Left forelimb (tissue), 1 donor: ENCODE measurements at regions not wholly inside any gene's neighbourhood (a gene's known extent, or its start where the extent isn't known, plus 50 kb on each side); places are given as distances from the start of the nearest gene placed in this dataset.
"Not testable (repeated sequence)": the region's sequence is repeated elsewhere in the genome, so short reads cannot be mapped to it uniquely, and the experiment has no call there.

ENCODE experiments used
- DNase-seq: peaks from one replicate; pipeline ENCODE4 v3.0.0-alpha.2; 2018; ENCODE audit warnings: low spot score

GRCh38 chr18:59848002-59848401 lies 51.8 kb upstream of the PMAIP1 start:
- no peak for DNase-seq

DNA sequence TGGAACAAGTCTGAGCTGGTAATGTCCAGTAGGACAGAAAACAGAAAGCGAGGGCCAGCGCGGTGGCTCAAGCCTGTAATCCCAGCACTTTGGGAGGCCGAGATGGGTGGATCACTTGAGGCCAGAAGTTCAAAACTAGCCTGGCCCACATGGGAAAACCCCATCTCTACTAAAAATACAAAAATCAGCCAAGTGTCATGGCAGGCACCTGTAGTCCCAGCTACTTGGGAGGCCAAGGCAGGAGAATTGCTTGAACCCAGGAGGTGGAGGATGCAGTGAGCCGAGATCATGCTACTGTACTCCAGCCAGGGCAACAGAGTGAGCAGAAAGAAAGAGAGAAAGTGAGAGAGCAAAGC lies 52.3 kb upstream of the PMAIP1 start:
- not testable (repeated sequence) for DNase-seq

GRCh38 chr18:59846814-59847490 lies 52.8 kb upstream of the PMAIP1 start:
- DNase-seq = no peak

- no peak for DNase-seq
Measured at GRCh38 chr18:59842947-59843346, 56.8 kb upstream of the PMAIP1 start.

GRCh38 chr18:59839931-59840685 lies 59.7 kb upstream of the PMAIP1 start:
- no peak for DNase-seq

- no peak for DNase-seq
Measured at GRCh38 chr18:59839246-59839645, 60.5 kb upstream of the PMAIP1 start.

- no peak for DNase-seq
Measured at GRCh38 chr18:59837586-59837985, 62.2 kb upstream of the PMAIP1 start.

GRCh38 chr18:59835605-59836379 lies 64.0 kb upstream of the PMAIP1 start:
- no peak for DNase-seq

- no peak for DNase-seq
Measured at GRCh38 chr18:59834267-59834666, 65.5 kb upstream of the PMAIP1 start.

DNA sequence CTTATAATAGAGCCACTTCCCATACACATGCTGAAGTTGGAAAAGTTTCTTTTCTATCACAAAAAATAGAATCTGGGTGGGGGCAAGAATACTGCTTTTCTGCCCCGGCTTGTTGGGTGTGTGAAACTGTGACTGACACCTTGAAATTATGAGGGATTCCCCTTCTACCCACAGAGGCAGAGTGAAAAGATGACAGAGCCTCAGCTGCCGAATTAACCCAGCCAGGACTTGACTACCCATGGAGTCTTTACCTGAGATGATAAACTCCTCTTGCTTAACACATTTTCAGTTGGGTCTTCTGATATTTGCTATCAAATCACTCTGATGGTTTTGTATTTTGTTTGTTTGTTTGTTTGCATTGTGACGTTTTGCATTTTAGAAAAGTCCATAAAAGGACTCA lies 66.0 kb upstream of the PMAIP1 start:
- DNase-seq = no peak

GRCh38 chr18:59823596-59824195 lies 76.1 kb upstream of the PMAIP1 start:
- DNase-seq = peak; percentile 69

DNA sequence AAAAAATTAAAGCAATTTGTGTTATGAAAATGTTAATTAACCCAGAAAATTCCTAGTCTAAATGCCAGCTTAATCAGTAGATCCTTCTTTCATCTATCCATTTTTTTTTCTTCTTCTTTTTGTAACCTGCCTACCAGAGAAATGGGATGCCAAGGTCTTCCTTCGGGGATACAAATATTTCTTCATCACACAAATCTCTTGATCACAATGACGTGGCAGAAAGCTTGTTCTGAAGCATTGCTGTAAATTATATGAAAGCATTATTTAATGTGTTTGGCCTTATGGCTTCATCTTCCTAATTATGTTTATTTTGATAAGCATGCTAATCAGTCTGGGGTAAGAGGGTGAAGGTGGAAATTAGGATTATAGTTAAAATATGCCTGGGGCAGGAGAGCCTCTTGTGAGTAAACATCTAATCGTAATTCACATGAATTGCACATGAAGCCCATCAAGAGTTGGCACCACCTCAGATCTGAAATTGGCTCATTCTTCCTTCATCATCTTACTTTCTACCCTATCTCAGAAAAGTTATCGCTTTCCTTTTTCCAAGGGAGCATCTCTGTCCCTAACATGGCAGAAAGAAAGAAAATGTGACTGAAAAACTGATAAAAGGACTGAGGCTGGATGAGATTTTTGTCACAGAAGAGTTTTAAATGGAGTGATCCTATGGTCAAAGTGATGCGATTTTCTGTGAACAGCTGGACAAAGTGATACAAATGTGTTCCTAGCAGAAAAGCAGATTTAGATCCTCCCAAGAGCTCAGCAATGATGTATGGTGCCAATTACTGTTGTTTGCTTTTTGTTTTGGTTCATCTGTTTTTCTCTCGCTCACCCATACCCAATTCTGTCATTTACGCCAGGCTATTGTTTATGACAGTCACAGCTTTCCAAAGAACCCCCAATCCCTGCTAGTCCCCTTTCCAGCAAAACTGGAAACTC lies 76.9 kb upstream of the PMAIP1 start:
- DNase-seq = no peak

DNA sequence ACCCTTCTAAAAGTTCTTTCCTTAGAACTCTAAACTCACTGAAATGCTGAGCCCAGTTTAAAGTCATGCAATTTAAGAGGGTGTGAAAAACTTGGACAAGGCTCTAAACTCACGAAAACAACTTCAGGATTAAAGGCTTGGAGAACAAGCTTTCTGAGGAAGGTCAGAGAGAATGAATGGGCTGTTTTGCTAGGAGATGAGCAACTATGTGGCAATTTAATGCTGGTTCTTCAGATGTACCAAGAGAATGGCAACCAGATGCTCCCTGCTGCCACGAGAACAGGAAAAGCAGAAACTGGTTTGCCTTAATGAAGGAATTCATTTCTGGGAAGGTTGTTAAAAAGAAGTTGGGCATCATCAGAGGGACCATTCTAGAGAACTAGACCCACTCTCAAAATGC lies 77.8 kb upstream of the PMAIP1 start:
- DNase-seq = no peak

GRCh38 chr18:59820663-59821062 lies 79.1 kb upstream of the PMAIP1 start:
- no peak for DNase-seq

GRCh38 chr18:59818769-59819168 lies 81.0 kb upstream of the PMAIP1 start:
- DNase-seq = no peak

DNA sequence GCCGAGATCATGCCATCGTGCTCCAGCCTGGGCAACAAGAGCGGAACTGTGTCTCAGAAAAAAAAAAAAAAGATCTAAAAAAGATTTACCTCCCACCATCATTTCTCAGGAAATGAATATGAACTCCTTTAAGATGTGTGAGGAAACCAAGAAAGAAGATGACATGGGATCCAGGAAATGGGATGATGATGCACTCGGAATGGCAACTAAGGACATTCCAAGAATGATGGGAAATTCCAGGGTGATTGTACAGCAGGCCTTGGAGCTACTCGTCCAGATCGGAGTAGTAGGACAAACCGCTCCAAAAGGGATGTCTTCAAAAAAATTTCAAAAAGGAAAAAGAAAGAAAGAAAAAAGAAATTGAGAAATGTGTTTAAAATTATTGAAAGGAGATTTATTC lies 84.9 kb upstream of the PMAIP1 start:
- no peak for DNase-seq

GRCh38 chr18:59813942-59814341 lies 85.9 kb upstream of the PMAIP1 start:
- no peak for DNase-seq

- no peak for DNase-seq
Measured at GRCh38 chr18:59810735-59811520, 88.9 kb upstream of the PMAIP1 start.

DNA sequence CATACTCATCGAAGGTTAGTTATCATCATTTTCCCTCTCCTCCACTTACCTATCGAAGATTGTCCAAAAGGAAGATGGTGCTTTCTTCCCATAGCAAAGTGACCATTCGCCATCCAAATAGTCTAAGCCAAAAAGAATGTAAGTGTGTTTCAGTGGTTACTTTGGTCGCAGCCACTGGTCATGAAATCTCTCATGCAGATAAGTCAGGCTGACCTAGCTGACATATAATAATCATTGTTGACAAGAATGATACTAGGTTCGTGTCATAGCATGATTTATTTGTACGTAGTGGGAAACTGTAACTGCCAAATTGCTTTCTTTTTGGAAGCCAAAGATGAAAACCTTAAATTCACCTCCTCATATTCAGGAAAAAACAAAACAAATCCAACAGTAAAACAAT lies 89.6 kb upstream of the PMAIP1 start:
- no peak for DNase-seq

GRCh38 chr18:59802031-59802430 lies 97.8 kb upstream of the PMAIP1 start:
- DNase-seq = no peak

GRCh38 chr18:59801576-59801975 lies 98.2 kb upstream of the PMAIP1 start:
- DNase-seq = no peak
